ENCODE measurements at regions not wholly inside any gene's neighbourhood (a gene's known extent, or its start where the extent isn't known, plus 50 kb on each side); places are given as distances from the start of the nearest gene placed in this dataset.

- Histone ChIP-seq H3K79me2 (no peaks in the 10 kb centered on the region), H3K27ac (no peak overlapping the region), H3K4me3 (ENCODE audit: low read depth, low read length) (no peak overlapping the region), H3K4me1 (no peaks in the 10 kb centered on the region), H3K36me3 (ENCODE audit: control insufficient read depth, insufficient read depth, low read length) (no peaks in the 10 kb centered on the region), H3K9ac (no peak overlapping the region), H3K27me3 (ENCODE audit: control insufficient read depth, insufficient read depth, low read length) (no peaks in the 10 kb centered on the region), H3K9me3 (ENCODE audit: control insufficient read depth, low read length) (no peaks in the 10 kb centered on the region), H3K4me2 (ENCODE audit: low read length) (no peak overlapping the region), H2AFZ (no peak overlapping the region)
- TF ChIP-seq CTCF (IDR thresholded peaks at IDR 0.05) = no peak
Measured at GRCh38 chr3:181362378-181362777, 349.3 kb upstream of the SOX2 start.

GRCh38 chr3:181358562-181358961, 353.2 kb upstream of the SOX2 start:
- Histone ChIP-seq H3K4me2 (ENCODE audit: low read length) (no peak overlapping the region), H2AFZ (no peak overlapping the region), H3K4me3 (ENCODE audit: low read depth, low read length) (no peak overlapping the region), H3K4me1 (no peaks in the 10 kb centered on the region), H3K36me3 (ENCODE audit: control insufficient read depth, insufficient read depth, low read length) (no peaks in the 10 kb centered on the region), H3K79me2 (no peaks in the 10 kb centered on the region), H3K27me3 (ENCODE audit: control insufficient read depth, insufficient read depth, low read length) (no peaks in the 10 kb centered on the region), H3K9ac (no peak overlapping the region), H3K9me3 (ENCODE audit: control insufficient read depth, low read length) (no peaks in the 10 kb centered on the region), H3K27ac (no peak overlapping the region)
- no peak for TF ChIP-seq CTCF (IDR thresholded peaks at IDR 0.05)

- no peak for TF ChIP-seq CTCF (IDR thresholded peaks at IDR 0.05)
- Histone ChIP-seq H3K27ac (no peak overlapping the region), H3K27me3 (ENCODE audit: control insufficient read depth, insufficient read depth, low read length) (no peaks in the 10 kb centered on the region)
Measured at GRCh38 chr3:181358060-181358459, 353.7 kb upstream of the SOX2 start.

GRCh38 chr3:181354140-181354539, 357.6 kb upstream of the SOX2 start:
- Histone ChIP-seq H3K79me2 (no peaks in the 10 kb centered on the region), H3K27me3 (ENCODE audit: control insufficient read depth, insufficient read depth, low read length) (no peaks in the 10 kb centered on the region), H3K36me3 (ENCODE audit: control insufficient read depth, insufficient read depth, low read length) (no peaks in the 10 kb centered on the region), H3K9ac (no peak overlapping the region), H2AFZ (no peak overlapping the region), H3K9me3 (ENCODE audit: control insufficient read depth, low read length) (no peaks in the 10 kb centered on the region), H3K4me3 (ENCODE audit: low read depth, low read length) (no peak overlapping the region), H3K27ac (no peak overlapping the region), H3K4me2 (ENCODE audit: low read length) (no peak overlapping the region), H3K4me1 (no peaks in the 10 kb centered on the region)
- TF ChIP-seq CTCF (IDR thresholded peaks at IDR 0.05) = no peak

More at GRCh38 chr3:181358060-181358459, 353.7 kb upstream of the SOX2 start:
- Histone ChIP-seq H2AFZ (no peak overlapping the region), H3K9ac (no peak overlapping the region), H3K79me2 (no peaks in the 10 kb centered on the region), H3K4me3 (ENCODE audit: low read depth, low read length) (no peak overlapping the region), H3K9me3 (ENCODE audit: control insufficient read depth, low read length) (no peaks in the 10 kb centered on the region), H3K4me2 (ENCODE audit: low read length) (no peak overlapping the region), H3K36me3 (ENCODE audit: control insufficient read depth, insufficient read depth, low read length) (no peaks in the 10 kb centered on the region), H3K4me1 (no peaks in the 10 kb centered on the region)

- H3K27me3 ChIP-seq (ENCODE audit: control insufficient read depth, insufficient read depth, low read length) = no peaks in the 10 kb centered on the region
- H3K4me1 ChIP-seq = no peaks in the 10 kb centered on the region
- H2AFZ ChIP-seq = no peak overlapping the region
- H3K4me2 ChIP-seq (ENCODE audit: low read length) = no peak overlapping the region
- H3K9ac ChIP-seq = no peak overlapping the region
- no peak overlapping the region for H3K4me3 ChIP-seq (ENCODE audit: low read depth, low read length)
- no peak for TF ChIP-seq CTCF (IDR thresholded peaks at IDR 0.05)
- H3K9me3 ChIP-seq (ENCODE audit: control insufficient read depth, low read length) = no peaks in the 10 kb centered on the region
- H3K79me2 ChIP-seq = no peaks in the 10 kb centered on the region
- H3K36me3 ChIP-seq (ENCODE audit: control insufficient read depth, insufficient read depth, low read length) = no peaks in the 10 kb centered on the region
- no peak overlapping the region for H3K27ac ChIP-seq
Measured at GRCh38 chr3:181344331-181344730, 354.8 kb upstream of the DNAJC19 start.
